GM03348 (cell line): ENCODE measurements at regions not wholly inside any gene's neighbourhood (a gene's known extent, or its start where the extent isn't known, plus 50 kb on each side); places are given as distances from the start of the nearest gene placed in this dataset.
"Not testable (repeated sequence)": the region's sequence is repeated elsewhere in the genome, so short reads cannot be mapped to it uniquely, and the experiment has no call there.

Experiments
- DNase-seq: peaks from one replicate; pipeline ENCODE4 v3.0.0; 2012; ENCODE audit warnings: low spot score

DNA sequence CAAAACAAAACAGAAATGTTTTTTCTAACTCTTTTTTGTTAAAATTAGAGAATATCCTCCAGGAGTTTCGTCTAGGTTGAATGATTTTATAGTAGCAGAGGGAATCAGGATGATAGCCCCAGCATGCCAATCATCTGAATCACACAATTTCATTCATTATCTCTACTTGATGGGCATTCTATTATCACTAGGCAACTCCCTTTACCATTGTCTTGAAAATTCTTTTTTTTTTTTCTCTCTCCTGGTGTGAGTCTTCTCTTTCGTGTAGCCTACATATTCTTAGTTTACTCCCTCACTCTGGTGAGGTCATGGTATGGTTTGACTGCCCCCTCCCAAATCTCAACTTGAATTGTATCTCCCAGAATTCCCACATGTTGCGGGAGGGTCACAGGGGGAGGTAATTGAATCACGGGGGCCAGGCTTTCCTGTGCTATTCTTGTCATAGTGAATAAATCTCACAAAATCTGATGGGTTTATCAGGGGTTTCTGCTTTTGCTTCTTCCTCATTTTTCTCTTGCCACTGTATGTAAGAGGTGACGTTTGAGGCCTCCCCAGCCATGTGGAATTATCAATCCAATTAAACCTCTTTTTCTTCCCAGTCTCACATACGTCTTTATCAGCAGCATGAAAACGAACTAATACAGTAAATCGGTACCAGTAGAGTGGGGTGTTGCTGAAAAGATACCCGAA, 105.0 kb downstream of the OTUD1 start:
- DNase-seq = no peak

DNA sequence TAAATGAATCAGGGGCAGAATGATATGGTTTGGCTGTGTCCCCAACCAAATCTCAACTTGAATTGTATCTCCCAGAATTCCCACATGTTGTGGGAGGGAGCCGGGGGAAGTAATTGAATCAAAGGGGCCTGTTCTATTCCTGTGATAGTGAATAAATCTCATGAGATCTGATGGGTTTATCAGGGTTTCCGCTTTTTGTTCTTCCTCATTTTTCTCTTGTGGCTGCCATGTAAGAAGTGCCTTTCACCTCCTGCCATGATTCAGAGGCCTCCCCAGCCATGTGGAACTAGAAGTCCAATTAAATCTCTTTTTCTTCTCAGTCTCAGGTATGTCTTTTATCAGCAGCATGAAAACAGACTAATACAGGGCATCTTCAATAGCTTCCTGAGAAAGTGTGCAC, 107.0 kb downstream of the OTUD1 start:
- not testable (repeated sequence) for DNase-seq

DNA sequence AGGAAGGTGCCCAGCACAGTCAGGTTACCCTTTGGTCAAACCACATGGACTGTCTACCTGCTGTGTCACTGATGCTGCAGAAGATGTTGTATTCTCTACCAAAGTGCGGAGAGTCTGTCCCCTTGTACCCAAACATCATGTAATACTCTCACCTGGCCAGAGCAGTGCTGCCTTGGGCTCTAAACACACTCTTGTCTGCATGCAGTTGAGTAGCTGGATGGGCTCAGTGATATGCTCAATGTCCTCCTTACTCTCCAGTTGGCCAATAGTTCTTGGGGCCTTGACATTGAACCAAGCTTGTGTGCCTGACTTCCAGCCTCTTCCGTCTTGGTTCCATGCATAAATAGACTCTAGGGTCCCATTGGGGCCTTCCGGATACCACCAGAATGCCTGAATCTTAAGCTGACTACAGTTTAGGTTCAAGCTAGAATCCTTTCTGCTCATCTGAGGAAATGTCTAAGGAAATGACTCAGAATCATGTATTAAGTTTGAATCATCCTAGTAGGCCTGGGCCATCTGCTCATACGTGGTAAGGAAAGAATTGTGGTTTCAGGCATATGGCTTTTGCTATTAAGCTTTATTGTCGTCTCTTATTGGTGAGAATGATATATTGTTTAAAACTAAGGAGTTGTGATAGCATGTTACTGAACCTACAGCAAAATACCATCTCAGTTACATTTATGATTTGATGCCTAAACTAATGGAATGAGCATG, 118.0 kb downstream of the OTUD1 start:
- peak; percentile 60 for DNase-seq

DNA sequence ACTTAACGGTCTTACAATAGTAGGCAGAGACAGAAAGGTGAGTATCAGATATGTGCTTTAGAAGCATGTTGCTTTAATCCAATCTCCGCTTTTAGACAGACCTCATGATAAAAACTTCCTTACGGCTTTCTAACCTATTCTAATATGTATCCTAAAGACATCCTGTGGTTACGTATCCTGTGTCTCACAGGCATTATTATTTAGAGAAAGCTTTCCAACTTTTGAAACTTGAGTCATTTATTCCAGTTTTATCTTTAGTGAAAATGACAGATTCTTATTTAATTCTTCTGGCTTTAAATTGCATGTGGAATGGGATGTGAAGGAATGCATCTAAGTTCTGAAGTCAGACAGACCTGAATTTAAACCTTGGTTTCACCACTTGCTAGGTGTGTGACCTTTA, 118.9 kb downstream of the OTUD1 start:
- DNase-seq = no peak

DNA sequence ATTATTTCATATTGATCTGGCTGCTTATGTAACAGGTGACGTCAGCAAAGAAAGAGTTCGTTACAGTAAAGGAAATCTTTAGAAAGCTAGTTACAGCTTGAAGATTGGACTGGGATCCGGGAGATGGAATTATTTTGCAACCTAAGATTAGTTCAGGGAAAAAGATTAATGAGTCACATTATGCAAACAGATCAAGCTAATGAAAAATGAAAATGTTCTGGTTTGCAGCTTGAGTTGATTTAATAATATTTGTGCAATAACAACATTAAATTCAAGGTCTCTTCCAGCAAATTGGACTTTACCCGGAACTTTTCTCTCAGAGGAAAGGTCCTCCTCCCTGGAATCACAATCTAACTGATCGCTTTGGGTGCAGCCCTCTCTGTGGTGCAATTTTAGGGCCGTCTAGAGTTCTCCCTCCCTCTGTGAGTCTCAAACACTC, 119.5 kb downstream of the OTUD1 start:
- DNase-seq = peak; percentile 8

DNA sequence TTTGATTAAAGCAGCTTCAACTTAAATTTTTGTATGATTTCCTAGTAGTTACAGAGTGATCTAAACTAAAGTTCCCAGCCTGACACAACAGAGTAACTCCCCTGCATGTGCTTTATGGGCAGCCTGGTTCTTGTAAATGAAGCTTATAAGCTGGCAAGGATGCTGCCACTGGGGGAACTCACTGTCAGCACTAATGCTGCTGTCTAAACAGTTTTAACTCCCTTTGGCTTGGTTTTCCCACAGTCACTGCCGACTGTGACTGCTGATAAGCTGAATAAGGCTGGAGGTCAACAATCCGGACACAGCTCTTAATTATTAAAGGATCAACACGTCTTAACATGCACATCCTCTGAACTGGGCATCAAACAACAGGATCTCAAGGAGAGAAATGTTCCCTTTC, 130.1 kb downstream of the OTUD1 start:
- DNase-seq = no peak

DNA sequence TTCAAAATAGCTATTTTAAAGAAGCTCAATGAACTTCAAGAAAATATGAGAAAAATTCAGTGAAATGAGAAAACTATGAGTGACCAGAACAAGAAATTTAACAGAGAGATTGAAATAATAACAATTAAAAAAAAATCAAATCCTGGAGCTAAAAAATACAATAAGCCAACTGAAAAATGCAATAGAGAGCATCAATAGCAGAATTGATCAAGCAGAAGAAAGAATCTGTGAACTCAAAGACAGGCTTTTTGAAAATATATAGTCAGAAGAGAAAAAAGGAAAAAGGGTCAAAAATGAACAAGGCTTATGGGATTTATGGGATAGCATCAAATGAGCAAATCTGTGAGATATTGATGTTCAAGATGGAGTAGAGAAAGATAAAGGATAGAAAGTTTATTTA, 133.0 kb downstream of the OTUD1 start:
- DNase-seq = no peak

DNA sequence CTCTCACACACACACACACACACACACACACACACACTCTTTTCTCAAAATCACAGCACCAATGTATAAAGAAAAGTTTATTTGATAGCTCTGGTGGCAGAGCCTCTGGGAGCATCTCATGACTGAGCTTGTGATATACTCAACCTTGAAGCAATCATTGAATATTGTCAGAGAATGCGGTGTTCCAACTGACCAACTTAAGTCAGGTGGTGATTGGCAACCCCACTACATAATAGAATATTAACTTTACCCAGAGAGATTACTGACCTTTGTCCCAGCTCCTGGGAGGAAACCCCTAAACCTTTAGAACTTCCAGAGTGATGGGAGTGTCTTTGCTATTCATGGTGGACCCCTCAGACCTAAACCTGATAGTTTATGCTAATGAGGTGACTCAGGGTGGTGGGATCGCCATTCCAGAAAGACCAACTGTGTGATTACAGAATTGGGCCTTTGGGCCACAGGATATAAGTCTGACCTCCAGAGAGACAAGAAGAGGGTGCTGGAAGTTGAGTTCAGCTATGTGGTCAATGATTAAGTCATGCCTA, 143.1 kb downstream of the OTUD1 start:
- DNase-seq = no peak

DNA sequence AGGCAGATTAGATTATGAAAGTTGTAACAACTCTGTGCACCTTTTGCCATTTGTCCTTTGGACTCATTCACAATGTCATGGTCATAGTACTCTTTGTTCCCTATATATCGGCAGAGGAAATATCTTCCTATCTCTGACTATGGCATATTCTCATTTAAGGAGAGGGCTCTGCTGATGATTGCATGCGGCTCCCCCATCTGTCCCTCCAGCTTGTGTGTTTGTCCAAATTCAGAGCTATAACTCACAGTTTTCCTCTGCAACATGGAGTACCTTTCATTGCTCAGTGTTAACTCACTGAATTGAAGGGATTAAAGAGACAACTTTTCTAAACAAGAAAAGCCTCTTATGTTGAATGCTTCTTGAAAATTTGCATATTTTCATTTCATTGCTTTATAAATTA, 145.5 kb downstream of the OTUD1 start:
- DNase-seq = no peak

DNA sequence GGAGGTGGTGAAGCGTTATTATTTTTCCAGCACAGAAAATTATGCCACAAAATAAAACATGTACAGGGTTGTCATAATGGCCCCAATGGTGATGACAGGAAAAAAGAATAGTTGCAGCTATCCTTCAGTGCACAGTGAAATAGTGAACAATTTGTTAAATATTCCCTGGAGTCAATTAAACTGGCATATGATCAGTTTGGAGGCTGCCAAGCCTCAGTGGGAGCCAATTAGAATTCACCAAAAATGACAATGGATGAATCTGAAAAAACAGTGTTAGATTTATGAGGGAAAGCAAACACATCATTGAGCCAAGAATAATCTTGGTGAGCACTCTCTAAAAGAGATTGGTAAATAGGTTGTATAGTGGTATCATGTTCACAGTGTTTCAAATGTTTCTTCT, 146.3 kb downstream of the OTUD1 start:
- no peak for DNase-seq

DNA sequence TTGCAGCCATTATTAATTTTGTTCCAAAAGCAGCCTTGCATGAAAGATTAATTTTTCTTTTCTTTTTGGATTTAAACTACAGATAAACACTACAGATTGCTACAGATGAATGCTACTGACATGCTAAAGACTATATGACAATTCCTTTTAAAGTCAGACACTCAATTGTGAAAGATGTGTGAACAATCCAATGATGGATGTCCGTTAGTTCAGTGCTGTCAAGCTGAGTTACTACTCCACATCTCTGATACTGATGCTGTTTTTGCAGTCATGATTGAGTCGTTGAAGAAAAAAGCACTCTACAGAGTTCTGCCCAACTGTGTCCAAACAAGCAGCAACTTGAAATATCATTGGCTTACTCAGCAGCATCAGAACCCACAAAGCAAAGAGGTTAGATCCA, 146.8 kb downstream of the OTUD1 start:
- no peak for DNase-seq

DNA sequence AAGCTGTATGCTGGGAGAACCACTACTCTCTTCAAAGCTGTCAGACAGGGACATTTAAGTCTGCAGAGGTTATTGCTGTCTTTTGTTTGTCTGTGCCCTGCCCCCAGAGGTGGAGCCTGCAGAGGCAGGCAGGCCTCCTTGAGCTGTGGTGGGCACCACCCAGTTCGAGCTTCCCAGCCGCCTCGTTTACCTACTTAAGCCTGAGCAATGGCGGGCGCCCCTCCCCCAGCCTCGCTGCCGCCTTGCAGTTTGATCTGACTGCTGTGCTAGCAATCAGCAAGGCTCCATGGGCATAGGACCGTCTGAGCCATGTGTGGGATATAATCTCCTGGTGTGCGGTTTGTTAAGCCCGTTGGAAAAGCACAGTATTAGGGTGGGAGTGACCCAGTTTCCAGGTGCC, 156.4 kb downstream of the OTUD1 start:
- not testable (repeated sequence) for DNase-seq

DNA sequence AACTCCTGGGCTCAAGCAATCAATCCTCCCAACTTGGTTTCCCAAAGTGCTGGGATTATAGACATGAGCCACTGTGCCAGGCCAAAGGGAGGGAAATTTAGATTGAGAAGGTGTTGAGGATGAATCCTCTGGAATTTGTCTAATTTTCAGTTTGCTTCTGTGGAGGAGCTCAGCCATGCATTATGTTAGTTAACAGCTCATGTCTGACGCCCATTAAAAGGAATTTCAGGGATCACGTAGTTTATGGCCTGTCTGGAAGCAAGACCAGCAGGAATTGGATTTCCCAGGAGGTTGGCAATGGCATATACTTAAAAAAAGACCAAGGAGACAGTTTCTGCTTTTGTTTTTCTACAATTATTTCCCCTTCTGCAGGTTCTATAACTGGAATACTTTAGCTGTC, 165.7 kb downstream of the OTUD1 start:
- DNase-seq = no peak

DNA sequence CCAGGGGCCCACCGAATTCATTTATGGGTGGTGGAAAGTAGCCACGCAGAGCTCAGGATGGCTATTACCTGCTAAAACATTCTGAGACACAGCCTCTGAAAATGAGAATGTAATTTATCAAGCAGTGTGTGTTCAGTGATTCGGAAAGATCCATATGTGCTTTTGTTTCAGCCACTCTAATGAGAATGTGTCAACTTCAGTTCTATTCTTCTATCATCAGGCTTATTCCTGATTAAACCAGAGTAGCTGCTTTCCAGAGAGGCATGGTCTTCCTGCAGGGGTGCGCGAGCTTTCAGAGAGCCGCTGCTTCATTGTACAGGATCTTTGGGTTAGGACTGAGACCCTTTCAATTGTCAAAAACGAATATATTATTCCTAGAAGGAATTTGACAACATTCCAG, 167.6 kb downstream of the OTUD1 start:
- DNase-seq = no peak

DNA sequence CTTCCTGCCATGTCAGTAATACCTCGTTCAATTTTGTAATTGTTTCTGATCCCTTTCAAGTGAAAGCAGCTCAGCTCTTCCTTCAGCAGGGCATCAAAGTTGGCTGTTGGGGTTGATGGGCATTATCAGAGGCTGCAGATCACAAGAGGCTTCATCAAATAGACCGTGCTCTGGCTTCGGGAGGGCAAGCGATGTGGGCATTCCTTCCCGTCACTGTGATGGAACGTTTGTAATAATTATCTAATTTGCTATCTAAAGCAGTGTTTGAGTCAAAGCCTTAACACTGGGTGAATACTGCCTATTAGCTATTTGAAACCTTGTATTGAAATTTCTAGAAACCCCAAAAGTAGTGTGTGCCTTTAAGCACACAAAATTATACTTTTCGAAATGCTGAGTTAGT, 170.1 kb downstream of the OTUD1 start:
- DNase-seq = no peak

DNA sequence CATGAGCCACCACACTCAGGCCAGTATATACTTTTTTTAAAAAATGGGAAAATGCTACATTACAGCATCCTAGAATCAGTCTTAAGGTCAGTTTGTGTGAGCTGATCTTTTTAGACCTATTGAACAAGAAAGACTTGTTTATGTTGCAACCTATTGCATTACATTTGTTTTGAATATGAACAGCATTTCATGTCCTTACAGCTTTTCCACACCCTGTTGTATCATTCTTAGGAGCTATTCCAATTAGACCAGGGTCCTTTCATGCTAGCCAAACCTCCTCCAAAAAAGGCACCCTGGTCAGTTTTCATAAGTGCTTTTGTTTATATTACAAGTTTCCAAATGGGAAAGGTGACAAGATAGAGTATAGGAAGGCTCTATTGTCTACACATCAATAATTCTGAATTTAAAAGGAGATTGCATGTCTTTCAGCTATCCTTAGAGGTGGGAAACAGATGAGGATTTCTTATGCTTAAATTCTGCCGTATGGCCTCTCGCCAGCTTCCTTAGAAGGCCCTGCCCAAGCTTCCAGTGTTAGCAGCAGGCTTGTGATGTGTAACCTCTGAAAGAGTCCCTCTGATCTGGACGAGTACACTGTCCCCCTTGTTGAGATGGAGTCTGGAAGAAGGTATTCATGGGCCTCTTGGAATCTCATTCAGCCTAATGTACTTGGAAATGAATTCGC, 171.9 kb downstream of the OTUD1 start:
- no peak for DNase-seq

DNA sequence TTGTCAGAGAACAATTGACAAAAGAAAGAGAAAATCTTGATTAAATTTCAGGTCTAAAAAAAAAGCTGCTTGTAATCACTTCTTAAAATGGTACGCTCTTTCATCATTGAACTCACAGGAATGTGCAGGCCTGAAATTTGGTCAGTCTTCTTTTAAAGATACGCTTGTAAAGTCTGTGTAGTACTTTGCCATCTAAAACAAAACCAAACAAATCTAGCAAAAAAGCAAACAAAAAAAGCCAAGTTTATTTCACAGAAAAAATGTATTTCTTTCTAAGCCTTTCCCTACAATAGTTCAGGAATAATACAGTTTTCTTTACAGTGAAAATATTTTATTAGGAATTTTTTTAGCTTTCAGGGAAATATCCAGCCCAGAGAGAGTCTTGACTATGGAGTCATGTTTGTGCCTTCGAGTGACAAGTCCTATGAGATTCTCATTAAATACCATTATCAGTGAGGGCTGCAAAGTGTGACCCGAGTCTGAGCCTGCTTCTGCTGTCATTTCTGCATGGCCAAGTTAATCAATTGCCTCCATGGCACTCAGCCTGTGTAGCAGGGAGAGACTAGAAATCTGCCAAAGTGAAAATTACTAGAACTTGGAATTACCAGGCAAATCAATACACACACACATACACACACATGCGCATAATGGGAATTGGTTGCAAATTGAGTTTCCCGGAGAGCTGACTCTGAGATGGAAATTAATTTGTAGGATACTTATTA, 172.6 kb downstream of the OTUD1 start:
- DNase-seq = no peak

DNA sequence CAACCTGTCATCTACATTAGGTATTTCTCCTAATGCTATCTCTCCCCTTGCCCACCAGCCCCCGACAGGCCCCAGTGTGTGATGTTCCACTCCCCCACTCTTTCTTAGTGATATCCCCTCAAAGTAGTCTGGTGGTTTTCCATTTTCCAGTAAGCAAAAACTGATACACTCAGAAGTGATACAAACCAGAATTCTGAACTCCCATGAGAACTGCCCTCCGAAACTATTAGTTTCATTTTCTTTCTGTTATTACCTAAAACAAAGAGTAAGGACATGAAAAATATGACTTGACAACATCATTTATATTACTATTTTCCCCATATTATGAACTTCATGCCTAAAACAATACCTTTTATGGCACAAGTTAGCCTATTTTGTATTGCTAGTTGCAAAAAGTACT, 175.0 kb downstream of the OTUD1 start:
- no peak for DNase-seq

DNA sequence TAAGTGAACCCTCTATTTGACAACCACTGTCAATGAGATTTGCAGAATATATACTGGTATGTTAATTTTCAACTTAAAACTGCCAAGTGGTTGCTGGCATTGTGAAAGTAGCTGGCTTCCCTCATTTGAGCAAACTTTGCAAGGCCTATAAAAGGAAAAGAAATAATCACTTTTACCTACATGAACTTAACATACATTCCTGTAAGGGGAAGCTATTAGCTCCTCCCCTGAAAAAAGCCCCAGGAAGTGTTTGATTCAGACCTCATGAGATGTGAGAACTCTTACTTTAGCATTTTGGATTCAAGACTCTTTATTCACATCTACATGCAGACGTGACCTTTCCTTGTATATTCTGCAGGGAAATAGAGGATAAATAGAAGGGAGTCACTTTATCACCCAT, 175.6 kb downstream of the OTUD1 start:
- DNase-seq = no peak

DNA sequence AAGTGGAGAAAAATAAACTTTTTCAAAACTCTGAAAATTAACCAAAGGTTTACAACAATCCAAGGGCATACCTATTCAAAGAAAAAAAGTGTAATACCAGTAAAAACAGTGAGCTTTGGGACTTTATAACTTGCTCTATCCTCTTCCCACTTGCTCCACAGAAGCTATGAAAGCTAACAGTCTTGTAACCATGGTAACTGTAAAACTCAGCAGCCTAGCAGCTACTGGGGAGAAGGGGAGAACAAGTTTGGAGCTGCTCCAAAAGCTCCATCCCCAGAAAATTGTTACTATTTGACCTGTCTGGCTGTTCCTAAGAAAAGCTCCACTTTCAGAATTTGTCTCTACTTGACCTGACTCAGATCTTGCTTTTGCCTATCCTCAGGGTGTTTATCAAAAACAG, 191.5 kb downstream of the OTUD1 start:
- no peak for DNase-seq

DNA sequence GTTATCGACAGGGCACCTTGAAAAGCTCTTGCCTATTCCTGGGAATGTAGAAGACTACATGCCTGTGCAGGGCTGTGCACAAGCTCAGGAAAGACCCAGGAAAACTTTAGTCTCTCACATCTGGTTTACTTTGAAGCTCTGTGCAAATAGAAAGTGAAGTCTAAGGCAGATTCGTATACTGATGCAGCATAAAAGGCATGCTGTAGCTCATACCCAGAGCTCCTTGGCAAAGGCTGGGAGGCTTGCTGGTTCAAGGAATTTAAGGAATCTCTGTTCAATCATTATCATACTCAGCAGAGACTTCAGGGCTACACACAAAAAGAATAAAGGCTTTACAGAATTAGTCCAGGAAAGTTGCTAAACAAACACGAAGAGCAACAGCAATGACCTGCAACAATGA, 192.0 kb downstream of the OTUD1 start:
- DNase-seq = peak; percentile 14

DNA sequence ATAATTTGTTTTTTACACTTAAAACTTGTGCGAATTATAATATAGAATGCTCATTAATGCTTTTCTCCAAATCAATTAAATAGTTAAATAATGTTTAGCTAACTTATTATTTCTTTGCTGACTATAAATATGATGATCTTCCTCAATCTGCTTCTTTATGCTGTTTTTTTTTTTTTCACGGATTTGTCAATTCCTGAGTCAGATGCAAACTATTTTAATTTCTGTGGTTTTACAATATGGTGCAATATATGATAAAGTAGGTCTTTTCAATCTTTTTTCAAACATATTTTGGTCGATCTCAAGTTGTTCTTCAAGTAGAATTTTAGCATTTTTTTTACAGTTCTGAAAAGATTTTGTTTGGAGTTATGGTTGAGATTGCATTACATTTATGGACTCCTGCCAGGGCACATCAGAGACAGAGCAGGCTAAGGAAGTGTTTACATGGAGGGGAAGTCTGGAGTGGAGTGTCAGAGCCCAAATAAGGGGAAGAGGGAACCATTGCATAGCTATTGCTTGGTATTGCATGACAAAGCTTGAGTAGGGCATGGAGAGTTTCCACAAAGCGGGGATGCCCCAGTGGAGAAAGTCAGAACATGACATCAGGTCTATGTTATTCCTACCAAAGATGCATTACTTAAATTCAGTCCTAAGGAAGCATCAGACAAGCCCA, 204.4 kb downstream of the OTUD1 start:
- peak; percentile 7 for DNase-seq
